Body of pancreas (tissue), 4 donors: ENCODE measurements at regions not wholly inside any gene's neighbourhood (a gene's known extent, or its start where the extent isn't known, plus 50 kb on each side); places are given as distances from the start of the nearest gene placed in this dataset.

ENCODE experiments used
- CTCF ChIP-seq, 7 experiments: fragments of 450-650 bp in 4 of 7; fragments of 200-600 bp in 3 of 7; sonication (generic) in 3 of 7; IDR thresholded peaks; one replicate each; pipeline ENCODE4 v1.5.1; 2016 to 2019; ENCODE audit warnings: antibody characterized with exemption in 7 of 7
- POLR2A ChIP-seq, 3 donors: fragments of 450-650 bp; IDR thresholded peaks; one replicate each; pipeline ENCODE4 v1.6.1; 2016; ENCODE audit warnings: antibody characterized with exemption in 3 of 3, mild to moderate bottlenecking in 2 of 3

GRCh38 chr22:49297871-49298721, 529.6 kb downstream of the BRD1 start:
- TF ChIP-seq CTCF (IDR thresholded peaks at IDR 0.05) (no peak), POLR2A (IDR thresholded peaks at IDR 0.05) (no peak)
